ENCODE measurements at regions not wholly inside any gene's neighbourhood (a gene's known extent, or its start where the extent isn't known, plus 50 kb on each side); places are given as distances from the start of the nearest gene placed in this dataset.

DNA sequence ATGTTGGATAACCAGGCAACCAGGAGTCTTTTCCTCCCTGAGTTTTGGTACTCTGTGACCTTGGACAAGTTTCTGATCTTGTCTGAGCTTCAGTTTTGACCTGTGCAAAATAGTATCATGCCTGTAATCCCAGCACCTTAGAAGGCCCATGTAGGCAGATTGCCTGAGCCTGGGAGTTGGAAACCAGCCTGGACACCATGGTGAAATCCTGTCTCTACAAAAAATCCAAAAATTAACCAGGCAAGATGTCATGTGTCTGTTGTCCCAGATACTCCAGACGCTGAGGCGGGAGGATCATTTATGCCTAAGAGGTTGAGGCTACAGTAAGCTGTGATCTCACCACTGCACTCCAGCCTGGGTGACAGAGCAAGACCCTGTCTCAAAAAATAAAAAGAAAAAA is 114.8 kb downstream of the IL12A start:
- TF ChIP-seq YY1 (IDR thresholded peaks at IDR 0.05; ENCODE audit: insufficient read depth, insufficient read length) (no peak), SUZ12 (IDR thresholded peaks at IDR 0.05; ENCODE audit: extremely low read depth, insufficient read depth, insufficient read length) (no peak), ZNF274 (IDR thresholded peaks at IDR 0.05; ENCODE audit: low read depth, low read length) (no peak)
- Histone ChIP-seq H3K27me3 (ENCODE audit: insufficient read depth, insufficient read length) (no peaks in the 10 kb centered on the region), H3K4me3 (ENCODE audit: insufficient read length, low read depth) (no peak overlapping the region), H3K9me3 (ENCODE audit: insufficient read depth, low read length) (no peaks in the 10 kb centered on the region), H3K36me3 (ENCODE audit: insufficient read depth, insufficient read length, low read length) (no peaks in the 10 kb centered on the region), H3K4me1 (ENCODE audit: insufficient read depth, insufficient read length) (no peaks in the 10 kb centered on the region), H3K9ac (ENCODE audit: insufficient read length, low read depth) (no peak overlapping the region)
- no peak for DNase-seq (ENCODE audit: low read depth, low spot score)

DNA sequence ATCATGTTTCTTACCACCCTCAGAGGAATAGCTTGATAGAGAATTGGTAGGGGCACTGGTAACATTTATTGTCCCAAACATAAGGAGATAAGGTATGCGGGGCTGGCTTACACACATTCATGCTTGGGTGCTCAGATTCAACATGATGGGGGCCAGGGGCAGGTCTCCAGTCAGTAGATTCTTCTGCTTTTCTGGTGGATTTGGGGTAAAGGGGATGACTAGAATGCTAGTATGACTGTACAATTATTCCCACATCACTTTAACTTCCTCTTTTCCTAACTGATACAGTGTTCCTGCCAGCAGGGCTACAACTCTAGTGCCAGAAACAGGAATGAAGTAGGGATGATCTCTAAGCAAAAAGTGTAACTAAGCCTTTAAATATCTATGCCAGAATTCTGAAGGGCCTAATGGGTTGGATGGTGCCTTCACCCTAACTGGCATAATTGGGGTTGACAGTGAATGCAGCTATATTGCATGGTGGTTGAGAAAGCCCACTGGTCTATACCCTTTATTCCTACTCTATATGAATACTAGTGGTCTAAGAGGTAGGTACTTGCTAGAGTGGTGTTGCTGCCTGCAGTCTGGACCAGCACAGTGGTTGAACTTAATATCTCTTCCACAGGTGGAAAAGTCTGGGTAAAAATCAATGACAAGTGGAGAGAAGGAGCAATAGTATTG is 117.4 kb downstream of the IL12A start:
- H3K4me1 ChIP-seq (ENCODE audit: insufficient read depth, insufficient read length): no peaks in the 10 kb centered on the region
- H3K36me3 ChIP-seq (ENCODE audit: insufficient read depth, insufficient read length, low read length): no peaks in the 10 kb centered on the region
- H3K27me3 ChIP-seq (ENCODE audit: insufficient read depth, insufficient read length): no peaks in the 10 kb centered on the region
- DNase-seq (ENCODE audit: low read depth, low spot score): no peak
- H3K9ac ChIP-seq (ENCODE audit: insufficient read length, low read depth): no peak overlapping the region
- no peak for TF ChIP-seq ZNF274 (IDR thresholded peaks at IDR 0.05; ENCODE audit: low read depth, low read length)
- TF ChIP-seq YY1 (IDR thresholded peaks at IDR 0.05; ENCODE audit: insufficient read depth, insufficient read length): no peak
- TF ChIP-seq SUZ12 (IDR thresholded peaks at IDR 0.05; ENCODE audit: extremely low read depth, insufficient read depth, insufficient read length): no peak
- no peaks in the 10 kb centered on the region for H3K9me3 ChIP-seq (ENCODE audit: insufficient read depth, low read length)
- H3K4me3 ChIP-seq (ENCODE audit: insufficient read length, low read depth): no peak overlapping the region

DNA sequence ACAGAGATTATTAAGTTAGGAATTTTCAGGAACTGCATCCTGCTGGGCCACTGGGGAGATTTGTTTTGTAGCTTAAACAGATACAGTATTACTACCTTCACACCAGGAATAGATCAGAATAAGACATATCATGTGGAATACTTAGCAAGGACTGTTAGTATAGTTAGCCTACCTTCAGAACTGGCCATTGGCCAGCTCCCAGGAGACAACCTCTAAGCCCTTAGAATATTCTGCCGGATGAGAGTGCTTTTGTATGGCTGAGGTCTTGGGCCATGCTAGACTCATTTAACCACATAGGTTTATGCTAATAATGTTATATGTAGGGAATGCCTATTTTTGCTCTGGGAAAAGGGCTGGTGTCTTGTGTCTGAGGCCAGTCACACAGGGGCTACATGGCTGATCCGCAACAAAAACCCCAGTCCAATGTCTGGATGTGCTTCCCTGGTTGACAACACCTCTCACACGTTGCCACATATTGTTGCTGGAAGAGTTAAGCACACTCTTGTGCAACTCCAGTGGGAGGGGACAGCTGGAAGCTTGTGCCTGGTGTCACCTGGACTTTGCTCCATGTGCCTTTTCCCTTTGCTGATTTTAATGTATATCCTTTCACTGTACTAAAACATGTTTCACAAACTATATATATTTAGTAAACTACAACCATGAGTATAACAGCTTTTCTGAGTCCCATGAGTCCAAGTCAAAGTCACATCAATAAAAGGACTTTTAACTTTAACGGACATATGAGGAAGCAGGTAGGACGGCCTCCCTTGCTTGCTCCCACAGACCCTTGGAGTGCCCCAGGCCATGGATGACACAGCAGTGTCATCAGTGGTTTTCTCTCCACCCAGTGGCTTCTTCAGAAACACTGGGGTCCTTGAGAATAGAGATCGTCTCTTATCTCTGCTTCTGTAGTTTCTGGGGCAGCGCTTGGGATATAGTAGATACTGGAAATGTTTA is 118.0 kb upstream of the C3orf80 start:
- no peaks in the 10 kb centered on the region for H3K4me1 ChIP-seq (ENCODE audit: insufficient read depth, insufficient read length)
- H3K36me3 ChIP-seq (ENCODE audit: insufficient read depth, insufficient read length, low read length): no peaks in the 10 kb centered on the region
- no peaks in the 10 kb centered on the region for H3K27me3 ChIP-seq (ENCODE audit: insufficient read depth, insufficient read length)
- H3K9me3 ChIP-seq (ENCODE audit: insufficient read depth, low read length): no peaks in the 10 kb centered on the region
- TF ChIP-seq SUZ12 (IDR thresholded peaks at IDR 0.05; ENCODE audit: extremely low read depth, insufficient read depth, insufficient read length) (no peak), YY1 (IDR thresholded peaks at IDR 0.05; ENCODE audit: insufficient read depth, insufficient read length) (no peak), ZNF274 (IDR thresholded peaks at IDR 0.05; ENCODE audit: low read depth, low read length) (no peak)
- DNase-seq (ENCODE audit: low read depth, low spot score): no peak
- H3K9ac ChIP-seq (ENCODE audit: insufficient read length, low read depth): no peak overlapping the region
- no peak overlapping the region for H3K4me3 ChIP-seq (ENCODE audit: insufficient read length, low read depth)

DNA sequence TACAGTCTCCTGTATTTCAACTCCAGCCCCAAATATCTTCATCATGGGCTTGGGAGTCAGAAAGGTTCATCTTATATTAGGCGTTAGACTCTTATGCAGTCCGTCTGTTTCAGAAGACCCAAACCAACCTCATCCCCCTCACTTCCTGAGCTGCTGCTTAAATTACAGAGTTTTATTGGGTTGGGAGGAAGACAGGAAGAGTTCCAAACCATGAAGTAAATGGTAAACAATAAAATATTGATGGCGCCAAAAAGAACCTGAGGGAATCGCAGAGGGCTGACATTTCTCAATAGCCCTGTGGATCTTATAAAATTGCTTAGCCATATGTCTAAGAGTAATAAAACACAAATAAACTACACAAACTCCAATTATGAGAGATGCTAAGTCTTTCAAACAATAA is 116.9 kb upstream of the C3orf80 start:
- no peaks in the 10 kb centered on the region for H3K9me3 ChIP-seq (ENCODE audit: insufficient read depth, low read length)
- TF ChIP-seq SUZ12 (IDR thresholded peaks at IDR 0.05; ENCODE audit: extremely low read depth, insufficient read depth, insufficient read length): no peak
- no peak for TF ChIP-seq ZNF274 (IDR thresholded peaks at IDR 0.05; ENCODE audit: low read depth, low read length)
- DNase-seq (ENCODE audit: low read depth, low spot score): no peak
- H3K9ac ChIP-seq (ENCODE audit: insufficient read length, low read depth): no peak overlapping the region
- no peaks in the 10 kb centered on the region for H3K36me3 ChIP-seq (ENCODE audit: insufficient read depth, insufficient read length, low read length)
- H3K4me3 ChIP-seq (ENCODE audit: insufficient read length, low read depth): no peak overlapping the region
- H3K4me1 ChIP-seq (ENCODE audit: insufficient read depth, insufficient read length): no peaks in the 10 kb centered on the region
- no peaks in the 10 kb centered on the region for H3K27me3 ChIP-seq (ENCODE audit: insufficient read depth, insufficient read length)

DNA sequence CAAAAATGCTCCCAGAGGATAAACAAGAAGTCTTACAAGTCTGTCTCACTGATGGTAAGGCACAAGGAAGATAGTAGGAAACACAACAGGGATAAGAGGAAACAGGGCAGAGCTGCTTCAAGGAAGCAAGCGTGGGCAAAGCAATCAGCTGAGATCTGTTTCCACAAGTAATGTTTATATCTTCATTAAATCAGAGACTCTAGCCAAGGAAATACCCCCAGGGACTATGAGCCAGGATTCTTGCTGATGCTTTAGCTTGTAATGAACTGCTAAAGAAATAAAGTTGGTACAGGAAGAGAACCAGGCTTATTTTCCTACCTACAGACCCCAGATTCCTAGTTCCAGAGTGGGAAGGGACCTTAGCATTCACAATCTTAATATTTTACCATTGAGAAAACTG is 112.7 kb upstream of the C3orf80 start:
- Histone ChIP-seq H3K36me3 (ENCODE audit: insufficient read depth, insufficient read length, low read length) (no peaks in the 10 kb centered on the region), H3K4me1 (ENCODE audit: insufficient read depth, insufficient read length) (no peaks in the 10 kb centered on the region), H3K9me3 (ENCODE audit: insufficient read depth, low read length) (no peaks in the 10 kb centered on the region), H3K9ac (ENCODE audit: insufficient read length, low read depth) (no peak overlapping the region), H3K27me3 (ENCODE audit: insufficient read depth, insufficient read length) (no peaks in the 10 kb centered on the region), H3K4me3 (ENCODE audit: insufficient read length, low read depth) (no peak overlapping the region)
- no peak for DNase-seq (ENCODE audit: low read depth, low spot score)
- TF ChIP-seq ZNF274 (IDR thresholded peaks at IDR 0.05; ENCODE audit: low read depth, low read length) (no peak), SUZ12 (IDR thresholded peaks at IDR 0.05; ENCODE audit: extremely low read depth, insufficient read depth, insufficient read length) (no peak), YY1 (IDR thresholded peaks at IDR 0.05; ENCODE audit: insufficient read depth, insufficient read length) (no peak)

DNA sequence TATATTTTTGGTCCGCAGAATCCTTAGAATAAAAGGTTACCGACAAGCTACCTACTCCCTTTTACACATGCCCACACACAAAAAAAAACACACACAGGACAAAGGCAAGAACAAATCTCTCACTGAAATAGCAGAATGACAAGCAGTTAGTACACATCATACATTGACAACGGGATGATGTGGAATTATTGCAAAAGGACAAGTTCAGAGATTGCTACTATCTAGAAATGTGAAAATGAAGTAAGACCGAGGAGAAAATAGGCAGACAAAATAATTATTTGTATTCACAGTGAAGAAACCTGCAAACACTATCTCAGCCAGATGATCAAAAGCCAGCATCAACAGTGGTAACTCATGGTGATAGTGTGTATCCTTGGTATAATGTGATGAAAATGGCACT is 112.2 kb upstream of the C3orf80 start:
- H3K9ac ChIP-seq (ENCODE audit: insufficient read length, low read depth): no peak overlapping the region
- H3K9me3 ChIP-seq (ENCODE audit: insufficient read depth, low read length): no peaks in the 10 kb centered on the region
- no peaks in the 10 kb centered on the region for H3K27me3 ChIP-seq (ENCODE audit: insufficient read depth, insufficient read length)
- H3K4me1 ChIP-seq (ENCODE audit: insufficient read depth, insufficient read length): no peaks in the 10 kb centered on the region
- no peaks in the 10 kb centered on the region for H3K36me3 ChIP-seq (ENCODE audit: insufficient read depth, insufficient read length, low read length)
- no peak for DNase-seq (ENCODE audit: low read depth, low spot score)
- TF ChIP-seq ZNF274 (IDR thresholded peaks at IDR 0.05; ENCODE audit: low read depth, low read length) (no peak), SUZ12 (IDR thresholded peaks at IDR 0.05; ENCODE audit: extremely low read depth, insufficient read depth, insufficient read length) (no peak), YY1 (IDR thresholded peaks at IDR 0.05; ENCODE audit: insufficient read depth, insufficient read length) (no peak)
- no peak overlapping the region for H3K4me3 ChIP-seq (ENCODE audit: insufficient read length, low read depth)

DNA sequence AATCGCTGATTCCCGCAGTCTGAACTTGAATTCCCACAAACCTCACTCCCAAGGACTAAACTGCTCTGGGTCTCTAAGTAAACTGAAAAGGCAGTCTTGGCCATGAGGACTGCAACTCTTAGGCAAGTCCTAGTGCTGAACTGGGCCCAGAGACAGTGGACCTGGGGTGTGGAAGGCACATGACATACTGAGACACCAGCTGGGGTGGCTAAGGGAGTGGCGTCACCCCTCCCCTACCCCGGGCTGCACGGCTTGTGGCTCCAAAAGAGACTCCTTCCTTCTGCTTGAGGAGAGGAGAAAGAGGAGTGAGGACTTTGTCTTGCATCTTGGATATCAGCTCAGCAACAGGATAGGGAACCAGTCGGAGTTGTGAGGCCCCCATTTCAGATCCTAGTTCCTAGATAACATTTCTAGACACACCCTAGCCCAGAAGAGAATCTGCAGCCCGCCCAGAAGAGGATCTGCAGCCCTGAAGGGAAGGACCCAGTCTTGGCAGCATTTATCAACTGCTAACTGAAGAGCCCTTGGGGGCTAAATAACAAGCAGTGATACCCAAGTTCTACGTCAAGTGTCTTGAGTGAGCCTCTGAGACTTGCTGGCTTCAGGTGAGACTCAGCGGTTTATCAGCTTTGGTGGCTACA is 110.7 kb upstream of the C3orf80 start:
- no peaks in the 10 kb centered on the region for H3K27me3 ChIP-seq (ENCODE audit: insufficient read depth, insufficient read length)
- H3K4me3 ChIP-seq (ENCODE audit: insufficient read length, low read depth): no peak overlapping the region
- no peaks in the 10 kb centered on the region for H3K9me3 ChIP-seq (ENCODE audit: insufficient read depth, low read length)
- H3K4me1 ChIP-seq (ENCODE audit: insufficient read depth, insufficient read length): no peaks in the 10 kb centered on the region
- H3K36me3 ChIP-seq (ENCODE audit: insufficient read depth, insufficient read length, low read length): no peaks in the 10 kb centered on the region
- H3K9ac ChIP-seq (ENCODE audit: insufficient read length, low read depth): no peak overlapping the region
- no peak for TF ChIP-seq ZNF274 (IDR thresholded peaks at IDR 0.05; ENCODE audit: low read depth, low read length)
- no peak for TF ChIP-seq YY1 (IDR thresholded peaks at IDR 0.05; ENCODE audit: insufficient read depth, insufficient read length)
- TF ChIP-seq SUZ12 (IDR thresholded peaks at IDR 0.05; ENCODE audit: extremely low read depth, insufficient read depth, insufficient read length): no peak
- DNase-seq (ENCODE audit: low read depth, low spot score): no peak

All from NT2/D1 (cell line).